Neutrophil (primary cell): ENCODE measurements at regions not wholly inside any gene's neighbourhood (a gene's known extent, or its start where the extent isn't known, plus 50 kb on each side); places are given as distances from the start of the nearest gene placed in this dataset.

ENCODE experiments used
- H3K27ac ChIP-seq: fragments of 200-600 bp; sonication (generic); 2 replicates; pipeline ENCODE4 v1.5.1; 2016; ENCODE audit warnings: mild to moderate bottlenecking, moderate library complexity
- H3K27me3 ChIP-seq: fragments of 200-600 bp; sonication (generic); 2 replicates; pipeline ENCODE4 v1.6.0; 2016; ENCODE audit warnings: mild to moderate bottlenecking
- H3K36me3 ChIP-seq: fragments of 200-600 bp; sonication (generic); 2 replicates; pipeline ENCODE4 v1.5.1; 2017
- H3K4me1 ChIP-seq, 2 experiments: fragments of 200-600 bp in 1 of 2; sonication (generic) in 1 of 2; 1 replicate in 1 of 2; 2 replicates in 1 of 2; pipeline versions ENCODE4 v1.5.1 to v1.6.1; 2013 to 2016; ENCODE audit warnings: low read depth in 1 of 2, low read length in 1 of 2, mild to moderate bottlenecking in 1 of 2, moderate library complexity in 1 of 2; ENCODE audit not compliant: control insufficient read depth in 1 of 2, insufficient read depth in 1 of 2
- H3K4me3 ChIP-seq, 2 experiments: fragments of 200-600 bp in 1 of 2; sonication (generic) in 1 of 2; 1 replicate in 1 of 2; 2 replicates in 1 of 2; pipeline ENCODE4 v1.5.1; 2013 to 2016; ENCODE audit warnings: low read depth in 1 of 2, low read length in 1 of 2, mild to moderate bottlenecking in 1 of 2, moderate library complexity in 1 of 2
- H3K9me3 ChIP-seq: fragments of 200-600 bp; sonication (generic); 2 replicates; pipeline ENCODE4 v1.5.1; 2016
- CTCF ChIP-seq: fragments of 200-600 bp; sonication (generic); IDR thresholded peaks from 2 replicates; pipeline ENCODE4 v1.5.1; 2016; ENCODE audit warnings: antibody characterized with exemption

- Histone ChIP-seq H3K36me3 (no peaks in the 10 kb centered on the region), H3K9me3 (no peaks in the 10 kb centered on the region), H3K4me3 (no peak overlapping the region), H3K4me1 (no peaks in the 10 kb centered on the region), H3K27me3 (no peaks in the 10 kb centered on the region), H3K27ac (no peak overlapping the region)
- no peak for TF ChIP-seq CTCF
Measured at GRCh38 chr14:87630846-87631245, 362.1 kb downstream of the GALC start.

- no peak for TF ChIP-seq CTCF
- H3K27me3 ChIP-seq = no peaks in the 10 kb centered on the region
- no peaks in the 10 kb centered on the region for H3K4me1 ChIP-seq
- no peak overlapping the region for H3K4me3 ChIP-seq
- no peak overlapping the region for H3K27ac ChIP-seq
- no peaks in the 10 kb centered on the region for H3K9me3 ChIP-seq
- no peaks in the 10 kb centered on the region for H3K36me3 ChIP-seq
Measured at GRCh38 chr14:87629788-87630187, 363.2 kb downstream of the GALC start.

GRCh38 chr14:87628780-87629179, 364.2 kb downstream of the GALC start:
- Histone ChIP-seq H3K36me3 (no peaks in the 10 kb centered on the region), H3K4me3 (no peak overlapping the region), H3K9me3 (no peaks in the 10 kb centered on the region), H3K27me3 (no peaks in the 10 kb centered on the region), H3K27ac (no peak overlapping the region), H3K4me1 (no peaks in the 10 kb centered on the region)
- TF ChIP-seq CTCF = no peak

- H3K9me3 ChIP-seq = no peaks in the 10 kb centered on the region
- no peak for TF ChIP-seq CTCF
- no peak overlapping the region for H3K27ac ChIP-seq
- H3K4me3 ChIP-seq = no peak overlapping the region
- no peaks in the 10 kb centered on the region for H3K4me1 ChIP-seq
- H3K36me3 ChIP-seq = no peaks in the 10 kb centered on the region
- H3K27me3 ChIP-seq = no peaks in the 10 kb centered on the region
Measured at GRCh38 chr14:87628129-87628528, 364.9 kb downstream of the GALC start.

GRCh38 chr14:87626266-87626665, 366.7 kb downstream of the GALC start:
- no peak for TF ChIP-seq CTCF
- Histone ChIP-seq H3K27ac (no peak overlapping the region), H3K27me3 (no peaks in the 10 kb centered on the region), H3K36me3 (no peaks in the 10 kb centered on the region), H3K4me3 (no peak overlapping the region), H3K4me1 (no peaks in the 10 kb centered on the region), H3K9me3 (no peaks in the 10 kb centered on the region)

GRCh38 chr14:87623616-87624015, 369.4 kb downstream of the GALC start:
- TF ChIP-seq CTCF = no peak
- Histone ChIP-seq H3K4me1 (no peaks in the 10 kb centered on the region), H3K27ac (no peak overlapping the region), H3K36me3 (no peaks in the 10 kb centered on the region), H3K9me3 (no peaks in the 10 kb centered on the region), H3K27me3 (no peaks in the 10 kb centered on the region), H3K4me3 (no peak overlapping the region)
